Stimulated activated CD4-positive, alpha-beta T cell treated with anti-CD3 and anti-CD28 coated beads, Interleukin-15, amount 100 ng/mL, for 1 hour (primary cell): ENCODE measurements at regions not wholly inside any gene's neighbourhood (a gene's known extent, or its start where the extent isn't known, plus 50 kb on each side); places are given as distances from the start of the nearest gene placed in this dataset.

Experiments
- DNase-seq, 2 donors: peaks; one replicate each; pipeline ENCODE4 v3.0.0-alpha.2; 2020; ENCODE audit warnings: low read depth in 1 of 2, low spot score in 1 of 2

DNA sequence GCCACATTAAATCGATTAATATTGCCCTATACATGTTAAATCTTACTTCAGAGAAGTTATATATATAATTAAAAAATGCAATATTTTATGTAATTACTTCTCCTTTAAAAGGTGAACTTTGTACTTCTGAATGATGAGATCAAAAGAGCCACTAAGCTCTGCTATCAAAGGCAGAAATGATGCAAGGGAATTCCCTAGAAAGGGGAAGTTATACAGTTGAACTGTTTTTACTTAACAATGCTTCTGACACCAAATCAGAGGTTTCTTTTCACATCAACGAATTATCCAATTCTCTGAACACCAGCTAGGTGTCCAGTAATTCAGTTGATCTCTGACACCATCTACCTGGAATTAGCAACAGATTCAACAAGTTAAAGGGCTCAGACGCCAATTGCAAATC, 319.9 kb upstream of the TSHZ2 start:
- DNase-seq, result no peak

DNA sequence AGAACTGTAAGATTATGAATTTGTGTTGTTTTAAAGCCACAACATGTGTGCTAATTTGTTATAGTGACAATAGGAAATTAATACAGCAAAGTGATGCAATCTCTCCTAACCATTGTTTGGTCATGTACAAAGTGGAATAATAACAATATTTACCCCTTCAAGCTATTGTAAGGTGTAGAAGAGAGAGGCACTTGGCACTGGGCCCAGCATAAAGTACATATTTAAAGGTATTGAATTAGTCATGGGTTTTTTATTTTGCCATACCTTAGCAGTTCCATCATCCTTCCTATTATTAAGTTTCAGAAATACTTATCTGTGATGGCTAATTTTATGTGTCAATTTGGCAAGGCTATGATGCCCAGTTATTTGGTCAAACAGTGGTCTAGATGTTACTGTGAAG, 322.4 kb upstream of the TSHZ2 start:
- DNase-seq, result no peak

DNA sequence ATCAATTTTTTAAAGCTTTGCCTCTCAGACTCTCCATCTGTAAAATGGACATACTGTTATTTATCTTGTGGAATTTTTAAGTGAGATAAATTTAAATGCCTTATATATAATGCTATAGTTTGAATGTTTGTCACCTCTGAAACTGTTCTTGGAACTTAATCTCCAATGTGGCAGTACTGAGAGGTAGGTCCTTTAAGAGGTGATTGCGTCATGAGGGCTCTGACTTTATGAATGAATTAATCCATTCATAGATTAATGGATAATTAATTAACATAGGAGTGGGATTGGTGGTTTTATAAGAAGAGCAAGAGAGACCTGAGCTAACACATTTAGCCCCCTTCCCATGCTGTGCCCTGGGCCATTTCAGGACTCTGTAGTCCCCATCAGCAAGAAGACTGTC, 326.3 kb upstream of the TSHZ2 start:
- no peak for DNase-seq

DNA sequence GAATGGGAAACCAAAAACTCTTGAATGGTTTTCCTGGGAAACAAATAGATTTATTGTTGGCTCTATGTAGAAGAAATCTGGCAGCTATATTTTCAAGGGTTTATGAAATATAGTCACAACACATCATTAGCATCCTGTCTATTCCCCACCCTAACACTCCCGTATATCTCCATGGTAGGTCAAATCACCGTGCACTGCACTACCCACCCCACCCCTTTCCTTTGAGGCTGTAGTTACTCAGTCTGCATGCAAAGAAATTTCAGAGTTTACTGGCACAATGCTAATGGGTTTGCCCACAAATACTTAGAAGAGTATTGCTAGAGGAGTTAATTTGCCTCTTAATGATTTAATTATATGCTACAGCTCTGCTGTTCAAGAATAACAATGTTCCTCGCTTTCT, 329.1 kb upstream of the TSHZ2 start:
- no peak for DNase-seq

DNA sequence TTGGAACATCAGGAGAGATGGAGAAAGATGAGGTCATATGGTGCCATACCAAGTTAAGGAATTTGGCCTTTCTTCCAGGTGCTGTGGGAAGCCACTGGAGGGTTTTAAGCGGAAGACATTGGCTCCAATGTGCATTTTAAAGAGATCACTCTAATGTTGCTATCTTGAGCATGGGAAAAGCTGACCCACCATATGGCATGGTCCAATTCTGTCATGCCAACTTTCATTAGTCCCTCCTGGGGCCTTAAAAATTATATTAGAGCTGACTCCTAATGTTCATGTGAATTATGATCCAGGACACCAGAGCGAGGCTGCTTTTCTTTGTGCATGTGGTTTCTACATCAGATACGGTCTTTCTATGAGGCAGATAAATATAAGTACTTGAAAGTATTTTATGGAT, 335.0 kb upstream of the TSHZ2 start:
- no peak for DNase-seq

DNA sequence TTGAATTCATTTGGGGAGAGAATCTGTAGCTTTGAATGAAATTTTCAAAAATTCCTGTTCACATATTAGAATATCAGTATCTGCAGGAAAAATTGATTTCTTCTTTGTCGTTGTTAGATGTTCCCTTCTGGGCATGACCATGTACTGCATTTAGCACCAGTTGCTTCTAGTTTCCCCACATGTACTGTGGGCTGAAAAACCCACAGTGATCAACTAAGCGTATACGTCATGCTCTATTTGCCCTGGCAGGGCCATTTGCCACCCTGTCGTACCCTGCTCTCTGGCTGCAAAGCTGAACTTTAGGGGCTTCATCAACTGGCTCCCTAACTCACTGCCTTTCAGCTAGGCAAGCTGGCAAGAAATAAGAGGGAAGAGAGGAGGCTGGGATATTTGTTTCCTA, 340.7 kb upstream of the TSHZ2 start:
- DNase-seq, result no peak

DNA sequence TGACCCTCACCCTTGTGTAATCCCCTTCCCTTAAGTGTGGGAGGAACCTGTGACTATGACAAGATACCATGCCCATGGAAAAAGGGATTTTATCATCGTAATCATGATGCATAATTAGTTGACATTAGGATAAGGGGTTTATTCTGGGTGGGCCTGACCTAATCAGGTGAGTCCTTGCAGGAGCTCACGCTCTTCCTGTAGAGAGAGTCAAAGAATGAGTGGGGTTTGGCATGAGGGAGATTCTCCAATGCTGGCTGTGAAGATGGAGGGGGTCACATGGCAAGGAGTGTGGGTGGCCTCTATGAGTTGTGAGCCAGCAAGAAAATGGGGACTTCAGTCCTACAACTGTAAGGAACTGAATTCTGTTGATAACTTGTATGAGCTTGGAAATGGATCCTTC, 342.0 kb upstream of the TSHZ2 start:
- no peak for DNase-seq

DNA sequence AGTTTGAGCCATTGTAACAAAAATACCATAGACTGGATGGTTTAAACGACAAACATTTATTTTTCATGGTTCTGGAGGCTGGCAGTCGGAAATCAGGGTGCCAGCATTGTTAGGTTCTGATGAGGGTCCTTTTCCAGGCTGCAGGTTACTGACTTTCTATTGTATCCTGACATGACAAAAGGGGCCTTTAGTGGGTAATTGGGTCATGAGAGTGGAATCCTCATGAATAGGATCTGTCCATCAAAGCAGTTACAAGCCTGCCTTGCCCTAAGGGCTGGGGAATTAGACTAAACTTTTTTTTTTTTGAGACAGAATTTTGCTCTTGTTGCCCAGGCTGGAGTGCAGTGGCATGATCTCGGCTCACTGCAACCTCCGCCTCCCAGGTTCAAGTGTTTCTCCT, 347.9 kb upstream of the TSHZ2 start:
- DNase-seq, result no peak

DNA sequence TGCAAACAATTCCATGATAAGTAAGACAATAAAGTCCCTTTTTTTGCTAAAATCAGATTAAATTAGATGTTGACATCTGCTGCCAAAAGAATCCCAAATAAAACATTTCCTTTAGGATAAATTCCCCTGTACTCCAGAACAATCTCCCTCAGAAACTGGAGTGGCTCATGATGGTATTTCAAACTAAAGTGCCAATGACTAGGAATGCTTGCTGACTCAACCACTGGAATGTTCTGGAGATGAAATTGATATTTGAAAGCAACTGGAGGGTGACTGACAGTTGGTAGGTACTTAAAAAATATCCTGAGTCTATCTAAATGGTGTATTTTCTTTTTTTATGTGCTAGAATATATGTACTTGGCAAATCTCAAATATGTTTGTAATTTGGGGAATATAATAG, 350.1 kb upstream of the TSHZ2 start:
- DNase-seq, result no peak

DNA sequence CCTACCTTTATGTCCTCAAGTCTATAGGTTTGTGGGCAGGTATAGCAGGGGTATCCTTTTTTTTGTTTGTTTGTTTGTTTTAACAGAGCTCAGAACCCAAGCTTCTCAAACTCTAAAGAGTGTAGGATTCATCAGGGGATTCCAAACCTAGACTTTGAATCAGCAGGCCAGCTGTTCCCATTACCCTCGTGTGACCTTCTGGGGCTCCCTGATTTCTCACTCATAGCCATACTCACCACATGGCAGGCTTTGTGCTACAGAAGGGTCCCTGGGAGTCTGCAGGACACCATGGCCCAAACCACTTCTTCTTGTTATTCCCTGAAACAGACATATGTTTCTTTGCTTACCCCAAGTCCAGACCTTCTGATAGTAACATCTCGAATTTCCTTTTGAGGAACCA, 350.8 kb upstream of the TSHZ2 start:
- DNase-seq, result no peak

DNA sequence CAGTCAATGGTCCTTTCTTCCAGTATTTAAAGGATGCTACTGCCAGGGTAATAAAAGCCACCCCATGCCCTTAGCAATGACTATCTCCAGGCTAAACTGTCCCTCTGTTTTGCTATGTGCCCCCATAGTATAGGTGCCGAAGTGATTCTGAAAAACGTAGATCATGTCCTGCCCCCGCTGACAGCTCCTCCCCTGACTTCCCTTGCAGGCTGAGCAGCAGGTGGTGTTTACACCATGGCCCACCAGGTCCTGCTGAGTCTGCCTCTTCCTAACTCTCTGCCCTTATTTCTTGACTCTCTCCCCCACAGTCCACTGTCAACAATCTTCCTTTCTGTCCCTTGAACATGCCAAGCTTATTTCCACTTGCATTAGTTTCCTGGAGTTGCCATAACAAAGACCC, 352.5 kb upstream of the TSHZ2 start:
- no peak for DNase-seq

DNA sequence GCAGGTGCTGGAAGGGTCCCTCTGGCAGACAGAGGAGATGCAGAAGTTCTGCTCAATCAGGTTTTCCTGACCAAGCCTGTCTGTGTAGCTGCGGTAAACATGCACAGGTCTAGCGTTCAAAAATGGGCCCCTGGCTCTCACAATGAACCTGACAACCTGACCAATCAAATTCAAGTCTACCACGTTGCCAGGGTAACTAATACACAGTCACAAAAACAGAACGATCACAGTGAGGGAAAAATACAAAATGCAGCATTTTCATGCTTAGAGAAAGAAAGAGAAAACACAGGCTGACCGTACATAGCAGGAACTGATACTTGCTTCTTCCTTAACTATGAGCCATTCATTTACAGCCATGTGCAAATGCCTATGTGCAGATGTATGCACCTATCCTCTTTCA, 353.1 kb upstream of the TSHZ2 start:
- DNase-seq, result no peak

DNA sequence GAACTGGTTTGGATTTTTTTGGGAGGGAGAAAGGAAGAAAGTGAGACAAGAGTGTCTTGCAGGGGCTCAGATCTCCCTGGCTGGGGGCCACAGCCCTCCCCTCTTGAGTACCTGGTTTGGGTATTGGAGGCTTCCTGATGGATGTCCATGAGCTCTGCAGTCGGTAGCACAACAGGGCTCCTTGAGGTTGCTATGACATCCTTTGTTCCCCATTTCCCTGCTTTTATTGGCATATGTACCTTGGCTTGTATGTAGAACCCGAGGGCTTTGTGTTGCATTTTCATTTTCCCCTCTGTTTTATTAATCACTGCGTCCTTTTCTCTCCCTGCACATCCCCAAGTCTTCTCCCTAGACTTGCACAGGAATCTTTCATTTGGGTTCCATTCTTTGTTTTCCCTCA, 355.5 kb upstream of the TSHZ2 start:
- no peak for DNase-seq

DNA sequence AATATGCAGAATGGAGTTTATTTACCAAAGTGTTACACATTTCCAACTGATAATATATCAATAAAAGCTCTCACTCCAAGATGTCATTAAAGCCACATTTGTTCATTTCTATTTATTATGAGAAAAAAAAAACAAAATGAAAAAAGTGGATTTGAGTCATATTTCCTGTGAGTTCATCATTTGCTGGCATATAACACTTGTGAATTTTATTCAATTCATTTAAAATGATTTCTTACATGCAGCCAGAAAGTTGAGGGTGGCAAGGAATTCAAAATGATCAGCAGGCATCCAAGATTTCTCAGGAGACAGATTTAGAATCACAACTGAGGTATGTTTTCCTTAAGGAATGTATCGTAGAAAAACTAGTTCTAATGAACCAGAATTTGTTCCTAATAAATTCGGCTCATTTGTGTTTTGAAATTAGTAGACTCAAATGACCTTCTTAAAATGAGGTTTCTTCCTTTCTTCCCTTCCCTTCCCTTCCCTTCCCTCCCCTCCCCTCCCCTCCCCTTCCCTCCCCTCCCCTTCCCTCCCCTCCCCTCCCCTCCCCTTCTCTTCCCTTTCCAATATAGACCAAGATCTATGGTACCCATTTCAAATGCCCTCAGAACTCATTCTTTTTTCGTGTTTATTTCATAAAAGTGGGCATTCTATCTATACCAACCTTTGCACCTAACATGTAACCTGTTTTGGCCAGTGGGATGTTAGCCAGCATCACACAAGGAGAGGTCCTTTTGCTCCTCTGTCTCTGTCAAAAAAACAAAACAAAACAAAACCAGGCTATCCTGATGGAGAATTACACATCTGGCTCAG, 357.9 kb upstream of the TSHZ2 start:
- no peak for DNase-seq

DNA sequence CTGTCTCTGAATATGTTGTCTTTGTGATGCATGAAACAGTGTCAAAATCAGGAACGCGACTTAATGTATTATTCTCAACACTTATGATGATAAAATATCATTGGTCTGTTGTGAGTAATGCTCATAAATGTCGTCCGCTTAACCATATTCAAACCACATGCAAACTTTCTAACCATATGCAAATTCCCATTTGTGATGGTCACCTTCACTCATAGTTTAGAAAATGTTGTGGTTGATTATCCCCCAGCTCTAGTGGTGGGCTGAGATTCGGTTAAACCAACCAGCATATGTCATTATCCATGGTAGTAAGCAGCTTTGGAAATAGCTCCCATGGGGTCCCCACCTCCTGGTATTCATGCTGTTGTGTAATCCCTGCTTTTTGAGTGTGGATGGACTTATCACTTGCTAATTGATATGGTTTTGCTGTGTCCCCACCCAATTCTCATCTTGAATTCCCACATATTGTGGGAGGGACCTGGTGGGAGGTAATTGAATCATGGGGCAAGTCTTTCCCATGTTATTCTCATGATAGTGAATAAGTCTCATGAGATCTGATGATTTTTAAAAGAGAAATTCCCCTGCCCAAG, 360.0 kb upstream of the TSHZ2 start:
- DNase-seq, result no peak

DNA sequence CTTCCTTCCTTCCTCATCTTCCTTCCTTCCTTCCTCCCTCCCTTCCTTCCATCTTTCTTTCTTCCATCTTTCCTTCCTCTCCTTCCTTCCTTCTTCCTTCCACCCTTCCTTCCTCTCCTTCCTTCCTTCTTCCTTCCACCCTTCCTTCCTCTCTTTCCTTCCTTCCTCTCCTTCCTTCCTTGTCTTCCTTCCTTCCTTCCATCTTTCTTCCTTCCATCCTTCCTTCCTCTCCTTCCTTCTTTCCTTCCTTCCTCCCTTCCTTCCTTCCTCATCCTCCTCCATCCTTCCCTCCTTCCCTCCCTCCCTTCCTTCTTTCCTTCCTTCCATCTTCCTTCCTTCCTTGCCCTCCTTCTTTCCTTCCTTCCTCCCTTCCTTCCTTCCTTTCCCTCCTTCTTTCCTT, 361.4 kb upstream of the TSHZ2 start:
- no peak for DNase-seq

DNA sequence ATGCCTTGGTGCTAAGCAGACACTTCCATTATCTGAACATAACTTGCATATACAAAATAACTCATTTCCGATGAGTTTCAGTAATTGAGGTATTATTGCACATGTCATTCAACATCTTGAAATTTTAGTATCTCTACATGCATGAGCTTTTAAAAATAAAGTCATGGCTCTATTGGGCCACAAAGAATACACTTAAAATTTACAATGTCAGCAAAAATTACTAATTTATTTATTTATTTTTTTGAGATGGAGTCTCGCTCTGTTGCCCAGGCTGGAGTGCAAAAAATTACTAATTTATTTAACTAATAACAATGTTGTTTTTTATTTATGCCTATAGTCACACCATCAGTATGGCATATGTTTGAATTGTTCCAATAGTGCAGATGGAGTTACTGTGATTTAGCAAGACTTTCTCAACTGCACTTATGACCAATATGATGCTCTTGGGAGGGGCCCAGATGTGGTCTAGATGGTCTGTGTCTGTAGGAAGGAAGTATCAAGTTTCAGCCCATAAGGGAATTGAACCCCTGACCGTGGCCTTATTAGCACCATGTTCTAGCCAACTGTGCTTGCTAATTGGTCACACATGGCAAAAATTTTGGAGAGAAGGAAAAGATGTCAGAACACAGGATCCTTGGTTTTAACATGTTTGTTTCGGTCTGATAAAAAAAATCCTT, 370.7 kb upstream of the TSHZ2 start:
- no peak for DNase-seq

DNA sequence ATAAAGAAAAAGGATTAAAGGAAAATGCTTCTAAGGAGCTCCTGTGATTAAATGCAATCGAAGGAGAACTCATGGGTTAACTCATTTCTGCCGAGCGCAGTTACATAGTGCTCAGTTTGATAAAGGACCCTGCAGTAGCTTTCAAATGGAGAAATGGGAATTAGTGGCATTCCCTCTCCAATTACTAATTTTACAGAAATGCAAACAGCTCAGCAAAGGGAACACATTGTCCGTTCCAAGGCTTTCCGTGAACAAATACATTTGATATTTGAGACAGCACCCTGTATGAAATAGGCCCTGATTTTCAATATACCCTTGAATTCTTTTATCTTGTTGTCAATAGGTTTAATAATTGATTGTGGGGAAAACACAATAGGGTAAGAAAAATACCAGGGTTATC, 375.9 kb upstream of the TSHZ2 start:
- DNase-seq, result no peak

DNA sequence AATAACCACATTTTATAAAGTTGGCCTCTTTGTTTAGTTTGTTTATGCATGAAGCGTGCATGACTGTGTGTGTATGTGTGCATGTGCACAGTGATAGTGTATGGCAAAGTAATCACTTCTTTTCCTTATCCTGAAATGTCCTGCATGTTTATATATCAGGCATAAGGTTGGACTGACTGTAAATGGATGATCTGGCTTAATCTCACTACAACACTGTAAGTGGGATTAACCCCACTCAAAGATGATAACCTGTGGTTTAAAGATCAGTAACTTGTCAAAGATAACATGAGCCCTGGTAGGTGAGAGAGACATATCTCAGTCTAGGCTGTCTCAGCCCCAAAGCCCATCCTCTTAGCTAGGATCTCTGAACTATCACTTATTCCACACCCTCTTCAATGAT, 376.6 kb upstream of the TSHZ2 start:
- DNase-seq, result no peak

DNA sequence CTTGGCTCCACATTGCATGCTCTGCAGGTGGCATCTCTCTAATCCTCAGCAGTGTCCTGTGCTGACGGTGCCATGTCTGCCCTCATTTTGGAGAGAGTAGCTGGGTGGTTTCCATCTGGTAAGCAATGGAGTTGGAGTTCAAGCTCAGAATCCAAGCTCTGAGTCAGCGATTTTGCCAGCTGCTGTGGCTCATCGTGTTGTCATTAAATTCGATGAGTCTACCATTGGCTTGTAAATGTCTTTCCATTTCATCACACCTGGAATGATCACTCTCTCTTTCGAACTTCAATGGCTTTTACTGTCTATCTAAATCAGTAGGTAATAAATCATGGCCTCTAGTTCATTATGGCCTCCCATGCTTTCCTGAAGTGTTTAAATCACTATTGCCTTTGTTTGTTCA, 378.5 kb upstream of the TSHZ2 start:
- DNase-seq, result no peak

DNA sequence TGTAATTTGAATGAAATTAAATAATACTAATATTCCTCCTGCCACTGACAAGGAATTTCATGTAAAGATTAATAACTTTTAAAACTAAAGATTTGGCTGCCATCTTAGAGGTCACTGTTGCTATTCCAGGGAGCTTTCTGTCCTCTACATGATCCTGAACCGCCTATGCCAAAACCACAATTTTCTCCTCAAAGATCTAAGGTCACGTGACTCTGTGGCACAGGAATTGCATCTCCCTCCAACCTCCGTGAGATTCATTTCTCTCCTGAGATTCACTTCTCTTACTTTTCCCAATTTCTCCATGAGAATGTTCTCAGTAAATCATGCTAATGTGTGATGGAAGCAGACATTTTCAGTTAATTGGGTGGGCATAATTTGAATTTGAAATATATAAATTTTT, 379.6 kb upstream of the TSHZ2 start:
- DNase-seq, result no peak

DNA sequence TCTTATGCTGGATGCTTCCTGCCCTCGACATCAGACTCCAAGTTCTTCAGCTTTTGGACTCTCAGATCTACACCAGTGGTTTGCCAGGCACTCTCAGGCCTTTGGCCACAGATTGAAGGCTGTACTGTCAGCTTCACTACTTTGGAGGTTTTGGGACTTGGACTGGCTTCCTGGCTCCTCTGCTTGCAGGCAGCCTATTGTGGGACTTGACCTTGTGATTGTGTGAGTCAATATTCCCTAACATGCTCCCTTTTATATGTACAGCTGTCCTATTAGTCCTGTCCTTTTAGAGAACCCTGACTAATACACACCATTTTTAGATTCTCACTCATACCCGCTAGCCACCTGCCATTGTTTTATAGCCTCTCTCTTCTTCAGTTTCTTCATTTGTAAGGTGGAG, 382.1 kb upstream of the TSHZ2 start:
- no peak for DNase-seq
